NB4 (cell line): ENCODE measurements at regions not wholly inside any gene's neighbourhood (a gene's known extent, or its start where the extent isn't known, plus 50 kb on each side); places are given as distances from the start of the nearest gene placed in this dataset.

ENCODE experiments used
- CTCF ChIP-seq: IDR thresholded peaks from one replicate; pipeline ENCODE4 v1.5.1; 2012; ENCODE audit warnings: low read depth, low read length
- MYC ChIP-seq: IDR thresholded peaks from 2 replicates; pipeline ENCODE4 v1.6.1; 2011; ENCODE audit warnings: low read depth, low read length
- POLR2A ChIP-seq: IDR thresholded peaks from 2 replicates; pipeline ENCODE4 v1.6.1; 2011; ENCODE audit warnings: mild to moderate bottlenecking; ENCODE audit not compliant: insufficient read length; ENCODE audit errors: extremely low read depth

- TF ChIP-seq CTCF = no peak
- TF ChIP-seq MYC = no peak
- no peak for TF ChIP-seq POLR2A
Observed at GRCh38 chr3:16700651-16701050, 95.4 kb upstream of the DAZL start.
